C1 segment of cervical spinal cord (tissue), 14 donors: ENCODE measurements at regions not wholly inside any gene's neighbourhood (a gene's known extent, or its start where the extent isn't known, plus 50 kb on each side); places are given as distances from the start of the nearest gene placed in this dataset.

Experiments
- DNase-seq, 14 donors: peaks; one replicate each; lab custom pipeline; 2025; lab: John Stamatoyannopoulos, UW

DNA sequence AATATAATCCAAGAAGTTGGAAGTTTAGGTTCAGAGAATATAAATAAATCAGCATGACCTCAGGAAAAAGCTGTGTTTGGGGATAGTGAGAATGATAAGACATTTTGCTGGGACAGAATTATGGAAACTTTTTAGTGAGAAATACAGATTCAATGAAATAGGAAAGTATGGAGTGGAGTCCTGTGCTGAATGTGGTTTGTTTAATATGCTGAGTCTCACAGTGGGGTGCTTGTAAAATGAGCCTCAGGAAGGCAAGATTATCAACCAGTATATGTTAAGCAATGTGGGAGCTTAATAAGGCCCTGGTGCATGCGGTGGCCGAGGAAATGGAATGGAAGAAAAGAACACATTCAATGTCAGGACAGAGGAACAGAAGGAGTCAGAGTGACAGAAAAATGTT, 1554.7 kb upstream of the TENM3 start:
- no peak for DNase-seq

DNA sequence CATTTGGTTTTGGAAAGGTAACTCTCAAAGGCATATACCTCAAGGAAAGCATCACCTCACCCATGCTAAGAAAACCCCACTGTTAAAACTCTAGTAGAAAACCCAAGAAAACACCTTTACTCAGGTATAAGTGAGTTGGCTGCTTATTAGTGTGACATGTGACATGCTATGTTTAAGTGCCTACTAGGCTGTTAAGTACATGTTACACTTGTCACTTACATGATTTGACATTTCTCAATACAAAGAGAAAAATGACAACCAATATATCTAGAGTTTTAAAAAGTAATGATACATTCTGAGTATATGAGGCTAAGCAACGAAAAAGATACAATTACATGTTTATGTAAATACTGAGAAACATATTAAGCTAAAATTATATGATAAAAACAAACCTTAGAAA, 1548.3 kb upstream of the TENM3 start:
- no peak for DNase-seq

DNA sequence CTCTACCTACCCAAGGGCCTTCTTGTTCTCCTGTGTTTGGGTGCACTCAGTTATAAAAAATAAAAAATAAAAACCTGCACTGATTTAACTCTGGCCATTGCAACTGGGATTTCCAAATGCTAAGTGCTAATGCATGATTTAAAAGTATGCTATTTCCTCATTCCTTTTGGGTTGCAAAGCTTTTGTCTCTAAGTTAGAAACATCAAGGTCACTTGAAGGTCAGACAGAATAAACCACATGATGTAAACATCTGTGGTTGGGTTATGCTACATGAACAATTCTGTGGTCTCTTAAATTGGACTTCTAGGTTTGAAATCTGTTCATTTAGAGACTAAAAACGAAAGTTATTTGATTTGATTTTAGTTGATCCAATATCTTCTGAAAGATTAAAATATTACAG, 1547.4 kb upstream of the TENM3 start:
- no peak for DNase-seq

DNA sequence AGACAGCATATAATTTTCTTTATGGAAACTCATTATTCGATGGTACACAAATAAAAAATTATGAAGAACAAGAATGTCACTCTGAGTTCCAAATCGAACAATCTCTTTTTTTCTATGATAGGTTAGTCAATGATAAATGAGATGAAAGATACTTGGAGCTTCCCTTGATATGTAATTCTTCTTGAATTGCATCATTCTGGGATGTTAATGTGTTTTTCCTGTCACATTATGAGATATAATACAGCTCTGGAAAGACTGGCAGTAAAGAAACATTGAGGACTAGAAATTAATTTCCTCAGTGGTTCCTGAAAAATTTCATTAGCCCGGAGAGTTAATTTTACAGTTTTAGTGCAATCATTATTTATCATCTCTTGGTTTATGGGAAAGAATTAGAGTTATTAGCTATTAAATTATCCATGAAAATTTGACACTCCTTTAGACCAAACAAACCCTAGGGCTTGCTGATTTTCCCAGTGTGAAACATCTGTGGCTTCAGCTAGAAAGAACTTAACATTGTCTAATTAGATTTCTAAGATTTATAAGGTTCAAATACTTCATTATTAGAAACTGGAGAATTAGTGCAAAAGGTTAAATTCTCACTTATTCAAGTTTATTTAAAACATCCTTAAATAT, 1546.6 kb upstream of the TENM3 start:
- no peak for DNase-seq

DNA sequence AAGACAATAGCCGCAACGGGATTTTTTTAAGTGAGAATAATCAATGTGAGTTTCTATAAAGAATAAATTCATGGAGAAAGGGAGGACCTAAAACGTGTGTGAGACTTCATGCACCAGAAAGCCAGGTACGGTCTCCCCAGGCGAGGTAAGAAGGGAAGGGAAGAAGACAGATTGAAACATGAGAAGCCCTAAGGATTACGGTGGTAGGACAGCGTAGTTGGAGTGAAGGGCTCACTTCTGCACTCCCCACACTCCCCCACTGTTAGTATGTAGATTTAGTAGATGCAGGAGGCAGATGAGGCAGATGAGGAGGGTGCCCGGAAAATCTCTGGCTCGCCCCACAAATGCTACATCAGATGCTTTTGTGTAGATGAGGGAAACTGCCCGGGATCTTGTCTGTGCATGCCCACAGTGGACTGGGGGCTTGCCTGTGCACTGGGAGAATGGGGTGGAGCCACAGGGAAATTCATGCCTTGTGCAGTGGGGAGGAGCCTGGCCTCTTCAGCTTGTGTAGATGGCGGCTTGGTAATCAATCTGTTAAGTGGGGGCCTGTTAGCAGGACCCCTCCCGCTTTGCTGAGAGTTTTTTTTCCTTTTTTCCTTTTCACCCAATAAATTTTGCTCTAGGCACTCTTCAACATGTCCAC, 1544.5 kb upstream of the TENM3 start:
- no peak for DNase-seq

DNA sequence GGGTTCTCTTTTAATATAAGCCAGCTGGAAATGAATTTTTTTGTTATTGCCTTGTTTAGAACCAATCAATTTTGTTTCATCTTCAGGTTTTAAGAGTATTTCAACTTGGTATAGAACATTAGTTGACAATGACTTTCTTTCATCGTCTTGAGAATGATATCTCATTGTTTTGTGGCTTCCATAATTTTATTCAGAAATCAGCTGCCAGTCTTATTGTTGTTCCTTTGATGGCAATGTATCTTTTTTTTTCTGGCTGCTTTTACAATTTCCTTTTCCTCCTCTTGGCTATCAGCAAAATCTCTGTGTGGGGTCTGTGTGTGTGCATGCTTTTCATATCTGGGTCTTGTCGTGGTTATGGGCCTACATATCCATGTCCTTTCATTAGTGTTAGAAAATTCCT, 1536.4 kb upstream of the TENM3 start:
- no peak for DNase-seq

DNA sequence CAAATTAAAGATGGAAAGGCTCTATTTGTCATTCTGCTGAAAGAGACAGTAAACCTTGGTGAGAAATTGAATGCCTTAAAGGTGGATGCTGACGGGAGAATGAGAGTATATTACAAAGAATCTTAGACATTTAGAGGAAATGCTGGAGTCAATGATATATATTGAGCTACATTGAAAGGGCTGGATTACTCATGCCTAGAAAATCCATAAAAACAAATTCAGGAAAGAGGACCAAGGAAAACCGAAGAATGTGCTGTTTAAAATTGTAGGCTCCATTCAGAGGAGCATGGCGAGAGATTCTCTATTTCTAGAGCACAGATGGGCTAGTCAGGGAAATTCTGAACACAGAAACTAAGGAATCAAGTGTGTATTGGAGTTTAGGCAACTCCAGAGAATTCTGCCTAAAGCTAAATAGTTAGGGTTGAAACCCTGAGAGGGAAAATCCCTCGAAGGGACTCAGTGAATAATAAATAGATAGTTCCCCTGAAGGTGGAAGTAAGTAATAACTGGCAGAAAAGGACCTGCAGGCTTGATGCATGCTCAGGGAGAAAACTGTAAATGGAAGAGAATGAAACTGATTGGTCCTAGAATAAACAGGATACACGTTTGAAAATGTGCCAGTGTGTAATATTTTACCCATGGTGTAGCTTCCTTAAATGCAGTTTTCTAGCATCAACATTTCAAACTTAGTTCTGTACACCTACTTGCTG, 1532.4 kb upstream of the TENM3 start:
- DNase-seq, result no peak

DNA sequence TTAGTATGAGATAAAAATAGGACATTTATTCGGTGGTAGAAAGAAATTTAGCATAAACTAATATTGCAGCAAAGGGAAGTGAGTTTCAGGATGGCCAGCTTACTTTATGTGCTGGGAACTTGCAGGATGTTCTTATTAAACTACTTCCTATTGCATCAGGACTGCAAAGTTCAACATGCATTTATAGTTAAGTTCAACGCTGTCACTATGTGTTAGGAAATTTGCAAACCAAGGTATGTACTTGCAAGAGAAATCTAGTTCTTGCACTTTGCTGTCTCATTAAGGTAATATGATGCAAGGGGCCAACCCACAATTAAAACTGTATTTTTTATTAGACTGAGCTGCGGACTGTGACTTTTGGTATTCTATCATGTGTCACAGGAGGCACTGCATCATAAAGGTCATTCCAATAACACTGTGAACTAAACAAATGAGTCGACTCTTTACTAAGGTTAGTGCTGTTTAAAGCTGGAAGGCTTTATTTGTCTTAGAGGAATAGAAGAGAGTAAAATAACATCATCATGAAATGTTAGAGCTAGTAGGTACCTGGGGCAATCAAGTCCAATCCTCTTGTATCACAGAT, 1525.7 kb upstream of the TENM3 start:
- no peak for DNase-seq

DNA sequence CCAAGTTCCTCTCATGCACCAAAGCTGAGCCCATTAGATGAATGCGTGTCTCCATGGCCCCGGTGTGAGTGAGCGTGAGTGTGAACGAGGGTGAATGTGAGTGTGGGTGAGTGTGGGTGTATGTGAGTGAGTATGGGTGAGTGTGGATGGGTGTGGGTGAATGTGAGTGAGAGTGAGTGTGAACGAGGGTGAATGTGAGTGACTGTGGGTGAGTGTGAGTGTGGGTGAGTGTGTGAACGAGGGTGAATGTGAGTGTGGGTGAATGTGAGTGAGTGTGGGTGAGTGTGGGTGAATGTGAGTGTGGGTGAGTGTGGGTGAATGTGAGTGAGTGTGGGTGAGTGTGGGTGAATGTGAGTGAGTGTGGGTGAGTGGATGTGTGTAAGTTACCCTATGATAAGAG, 1521.8 kb upstream of the TENM3 start:
- DNase-seq, result no peak

DNA sequence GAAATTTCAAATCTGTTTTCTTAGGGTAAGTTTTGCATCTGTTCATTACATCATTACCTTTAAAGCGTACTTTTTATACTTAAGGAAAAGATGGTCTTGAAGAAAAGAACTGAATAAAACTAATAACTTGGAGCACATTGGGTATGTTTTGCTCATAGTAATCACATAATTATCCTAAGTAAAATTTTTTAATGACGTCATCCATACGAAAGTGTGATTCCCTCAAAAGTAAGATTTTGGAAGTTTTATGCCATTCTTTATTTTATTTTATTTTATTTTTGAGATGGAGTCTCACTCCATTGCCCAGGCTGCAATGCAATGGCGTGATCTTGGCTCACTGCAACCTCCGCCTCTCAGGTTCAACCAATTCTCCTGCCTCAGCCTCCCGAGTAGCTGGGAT, 1516.6 kb upstream of the TENM3 start:
- no peak for DNase-seq

DNA sequence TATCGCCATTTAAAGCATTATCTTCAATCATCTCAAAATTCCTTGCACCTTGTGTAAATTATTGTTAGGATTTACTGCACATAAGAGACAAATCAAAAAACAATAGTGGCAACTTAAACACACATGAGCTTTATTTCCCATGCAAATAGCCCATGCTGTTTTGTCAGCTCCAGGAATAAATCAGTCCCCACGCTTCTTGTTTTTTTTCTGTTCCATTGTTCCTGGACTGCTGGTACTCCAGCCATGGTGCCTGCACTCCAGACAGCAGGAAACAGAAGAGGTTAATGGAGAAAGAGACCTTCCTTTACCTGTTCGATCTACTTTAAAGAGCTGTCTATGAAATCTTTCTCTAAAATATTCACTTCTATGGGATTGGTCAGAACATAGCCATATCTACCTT, 1515.7 kb upstream of the TENM3 start:
- no peak for DNase-seq

DNA sequence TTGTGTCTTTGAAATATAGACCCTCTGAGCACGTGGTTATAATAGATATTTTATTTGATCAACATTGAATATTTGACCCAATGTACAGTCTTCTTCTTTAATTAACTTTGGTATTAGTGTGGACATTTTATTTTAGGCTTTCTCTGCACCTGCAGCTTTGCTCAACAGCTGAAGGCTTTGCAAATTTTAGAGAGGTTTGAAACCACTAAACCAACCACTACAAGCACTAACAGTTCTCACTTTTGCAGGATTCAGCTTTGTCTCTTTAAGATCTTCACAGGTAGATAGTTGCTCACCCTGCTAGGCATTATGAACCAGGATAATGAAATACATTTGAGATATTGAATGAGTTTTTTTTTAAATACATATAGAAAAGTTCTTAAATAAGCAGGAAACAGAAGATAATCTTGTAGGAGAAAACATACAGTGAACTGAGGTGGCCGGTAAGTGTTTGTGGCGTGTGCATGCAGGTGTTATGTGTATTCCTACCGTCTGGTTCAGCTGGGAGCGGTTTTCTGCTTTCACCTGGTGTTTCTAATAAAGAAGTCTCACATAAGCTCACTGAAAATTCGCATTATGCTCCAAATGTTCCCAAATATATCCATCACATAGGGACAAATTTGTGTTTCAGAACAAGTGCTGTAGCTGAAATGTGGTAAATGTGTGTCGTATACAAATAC, 1508.3 kb upstream of the TENM3 start:
- no peak for DNase-seq

DNA sequence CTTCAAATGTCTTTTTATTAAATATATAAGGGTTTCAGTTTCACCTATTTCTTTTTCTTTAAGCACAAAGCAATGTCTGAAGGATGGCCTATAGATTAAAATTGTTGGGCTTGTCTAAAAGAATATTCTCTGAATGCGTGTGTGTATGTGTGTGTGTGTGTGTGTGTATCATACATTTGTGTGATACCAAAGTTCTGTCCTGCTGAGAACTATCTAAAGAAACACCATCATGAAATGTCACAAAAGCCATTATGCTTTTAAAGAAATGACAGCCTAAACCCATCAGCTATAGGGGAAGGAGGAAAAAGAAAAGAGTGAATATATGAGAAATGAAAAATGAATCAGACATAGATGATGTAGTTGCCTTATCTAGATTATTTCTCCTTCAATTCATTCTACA, 1501.5 kb upstream of the TENM3 start:
- no peak for DNase-seq

DNA sequence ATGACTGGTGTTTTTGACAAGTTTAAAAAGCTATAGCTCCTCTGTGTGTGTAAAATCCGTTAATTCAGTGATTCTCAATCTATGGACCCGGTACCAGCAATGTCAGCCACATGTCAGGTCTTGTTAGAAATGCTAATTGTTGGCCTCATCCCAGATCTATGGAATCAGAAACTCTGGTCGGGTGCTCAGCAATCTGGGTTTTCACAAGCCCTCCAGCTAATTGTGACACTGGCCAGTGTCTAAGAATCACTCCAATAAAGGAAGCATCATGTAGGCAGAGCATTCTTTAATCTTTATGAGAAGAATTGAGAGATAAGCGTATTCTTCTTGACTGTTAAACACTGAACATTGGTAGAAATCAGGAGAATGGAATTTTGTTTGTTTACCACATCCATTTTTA, 1498.2 kb upstream of the TENM3 start:
- DNase-seq, result no peak

DNA sequence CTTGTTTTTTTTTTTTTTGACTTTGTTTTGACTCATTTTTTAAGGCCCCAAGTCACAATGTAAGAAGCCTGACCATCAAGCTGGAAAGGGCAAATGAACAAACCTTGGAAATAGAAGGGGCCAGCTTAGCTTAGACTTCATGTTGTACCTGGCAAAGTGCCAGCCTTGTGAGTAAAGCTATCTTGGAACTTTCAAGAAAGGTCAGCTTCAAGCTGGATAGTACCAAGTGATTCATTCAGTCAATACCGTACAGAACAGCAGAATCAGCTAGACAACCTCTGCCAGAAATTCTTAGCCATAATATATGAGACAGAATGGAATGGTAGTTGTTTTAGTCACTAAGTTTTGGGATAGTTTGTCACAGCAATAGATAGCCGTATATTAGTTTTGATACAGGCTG, 1492.2 kb upstream of the TENM3 start:
- DNase-seq, result no peak

DNA sequence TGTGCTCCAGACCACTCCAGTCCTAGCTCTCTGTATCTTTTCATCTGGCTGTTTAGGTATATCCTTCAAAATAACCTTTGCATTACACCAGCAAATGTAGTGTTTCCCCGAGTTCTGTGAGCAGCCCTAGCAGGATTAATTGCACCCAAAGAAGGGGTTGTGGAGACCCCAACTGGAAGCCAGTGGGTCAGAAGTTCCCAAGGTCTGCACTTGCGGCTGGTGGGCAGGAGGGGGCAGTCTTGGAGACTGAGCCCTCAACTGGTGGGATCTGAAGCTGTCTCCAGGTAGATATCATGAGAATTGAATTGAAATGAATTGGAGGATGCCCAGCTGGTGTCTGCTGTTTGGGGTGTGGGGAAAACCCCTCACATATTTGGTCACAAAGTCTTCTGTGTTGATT, 1485.3 kb upstream of the TENM3 start:
- no peak for DNase-seq

DNA sequence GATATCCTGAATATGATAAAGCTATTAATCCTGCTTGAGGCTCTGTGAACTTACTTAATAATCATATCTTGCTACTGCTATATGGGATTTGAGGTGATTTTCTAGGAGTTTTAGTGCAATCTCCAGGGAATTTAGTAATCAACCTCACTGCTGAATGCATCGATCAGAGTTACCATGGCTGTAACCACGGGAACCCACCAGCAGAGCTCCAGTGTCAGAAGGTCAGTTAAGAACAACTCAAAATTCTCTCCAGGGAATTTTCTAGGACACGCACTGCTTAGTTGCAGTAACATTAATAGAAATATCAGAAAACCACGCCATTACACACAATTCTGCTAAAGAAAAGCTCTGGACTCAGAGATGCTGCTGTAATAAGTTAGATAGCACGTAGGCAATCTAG, 1477.2 kb upstream of the TENM3 start:
- DNase-seq, result no peak

DNA sequence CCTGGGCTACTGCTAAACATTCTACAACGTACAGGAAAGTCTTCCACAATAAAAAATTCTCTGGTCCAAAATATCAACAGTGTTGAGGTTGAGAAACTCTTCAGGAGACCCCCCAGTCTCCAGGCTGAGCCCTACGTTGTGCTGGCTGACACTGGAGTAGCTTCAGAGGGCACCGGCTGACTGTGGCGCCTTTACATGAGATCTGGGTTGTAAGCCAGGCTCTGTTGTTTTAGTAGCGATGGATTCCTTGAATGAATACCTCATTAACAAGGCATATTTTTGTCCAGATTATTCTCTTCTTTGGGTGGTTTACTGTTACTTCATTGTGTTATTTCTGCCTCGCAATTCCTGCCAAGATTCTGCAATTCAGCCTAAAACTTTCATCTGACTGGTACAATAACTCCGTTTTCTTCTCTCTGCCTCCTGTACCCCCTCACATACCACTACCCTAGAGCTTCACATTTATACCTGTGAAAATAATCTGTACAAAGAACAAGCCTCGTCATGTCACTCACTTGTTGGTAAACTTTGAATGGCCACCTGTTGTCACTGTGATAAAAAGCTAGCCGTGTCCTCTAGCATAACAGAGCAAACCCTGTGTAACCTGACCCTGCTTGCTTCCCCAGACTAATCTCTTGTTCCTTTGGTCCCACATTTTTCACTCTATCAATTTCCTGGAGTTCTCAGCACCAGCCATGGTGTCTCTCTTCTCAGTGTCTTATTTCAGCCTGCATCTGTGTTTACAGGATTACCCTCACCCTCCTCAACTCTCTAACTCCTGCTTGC, 1476.1 kb upstream of the TENM3 start:
- DNase-seq, result no peak

DNA sequence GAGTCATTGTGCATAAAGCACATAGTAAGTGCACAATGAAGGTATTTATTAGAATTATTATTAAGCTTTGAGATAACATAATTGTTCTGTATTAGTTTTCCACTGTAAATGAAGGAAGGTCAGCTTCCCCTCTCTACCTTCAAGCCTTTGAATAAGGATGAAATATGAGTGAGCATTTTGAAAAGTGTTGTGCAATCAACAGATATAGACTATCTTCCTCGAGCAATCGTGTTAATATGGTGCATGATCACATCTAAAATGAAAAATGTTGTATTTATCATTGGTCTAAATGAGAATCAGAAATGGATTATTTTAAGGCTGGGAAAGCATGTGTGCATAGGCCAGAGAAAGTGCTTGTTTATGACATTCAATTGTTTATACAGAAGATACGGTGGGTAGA, 1474.6 kb upstream of the TENM3 start:
- DNase-seq, result no peak

DNA sequence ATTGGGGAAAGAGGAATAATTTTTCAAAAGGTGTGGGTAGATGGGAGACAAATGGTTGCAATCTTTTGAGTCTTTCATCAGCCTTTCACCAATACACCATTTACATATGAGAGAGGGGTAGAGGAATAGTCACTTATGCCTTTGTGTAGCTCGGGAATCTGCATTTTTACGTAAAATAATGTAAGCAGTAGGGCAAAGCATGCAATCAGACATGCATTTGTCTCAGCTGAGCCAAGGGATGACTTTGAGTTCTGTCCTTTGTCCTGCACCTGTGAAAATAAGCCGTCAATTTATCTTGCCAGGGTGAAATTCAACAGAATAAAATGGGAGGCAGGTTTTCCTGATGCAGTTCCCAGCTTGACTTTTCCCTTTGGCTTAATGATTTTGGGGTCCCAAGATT, 1473.4 kb upstream of the TENM3 start:
- DNase-seq, result no peak

DNA sequence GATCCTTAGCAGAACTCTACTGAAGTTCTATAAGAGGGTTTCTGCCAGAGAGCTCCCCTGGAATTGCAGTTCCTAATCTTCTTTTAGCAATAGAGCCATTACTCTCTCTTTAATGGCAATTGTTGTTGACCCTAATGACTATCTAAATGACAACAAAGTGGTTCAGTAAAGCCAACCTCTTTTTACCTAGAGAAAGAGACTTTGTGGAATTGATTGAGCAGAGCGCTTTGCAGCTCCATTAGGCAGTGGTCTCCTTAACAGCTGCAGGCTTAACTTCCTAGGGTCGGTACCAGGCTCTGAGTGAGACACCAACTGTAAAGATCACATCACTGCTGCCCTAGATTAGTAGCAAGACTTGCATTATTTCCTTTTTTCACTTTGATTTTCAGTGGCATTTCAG, 1472.9 kb upstream of the TENM3 start:
- DNase-seq, result no peak

DNA sequence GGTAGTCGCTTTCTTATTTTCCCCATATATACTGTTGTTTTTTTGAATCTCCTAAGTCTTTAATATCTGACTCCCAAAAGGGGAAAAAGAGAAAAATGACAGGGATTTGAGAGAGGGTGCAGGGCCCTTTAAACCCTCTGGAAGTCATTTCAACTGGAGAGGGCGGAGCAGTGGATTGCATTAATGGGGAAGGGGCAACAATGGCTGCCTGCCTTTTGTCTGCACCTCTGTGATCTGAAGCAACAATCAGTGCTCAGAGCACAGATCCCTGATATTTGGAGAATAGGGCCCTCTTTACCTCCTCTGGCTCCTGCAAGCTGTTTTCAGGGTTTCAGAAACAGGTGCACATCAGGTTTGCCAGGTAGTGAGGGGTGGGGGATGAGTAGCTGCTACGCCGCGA, 1458.3 kb upstream of the TENM3 start:
- no peak for DNase-seq
